ENCODE measurements at regions not wholly inside any gene's neighbourhood (a gene's known extent, or its start where the extent isn't known, plus 50 kb on each side); places are given as distances from the start of the nearest gene placed in this dataset.

- POLR2A ChIA-PET, result no interaction called here
- H3K4me3 ChIP-seq (ENCODE audit: control extremely low read depth in 1 of 5, extremely low read depth in 1 of 5, insufficient read depth in 1 of 5, low read depth in 2 of 5, low read length in 4 of 5), result no peak overlapping the region
- H3K36me3 ChIP-seq (replicated peaks in 1 of 2; ENCODE audit: control extremely low read depth in 1 of 2, control insufficient read depth in 1 of 2, extremely low read depth in 1 of 2, insufficient read depth in 2 of 2, low read length in 1 of 2), result no peaks in the 10 kb centered on the region
- TF ChIP-seq EZH2 (IDR thresholded peaks at IDR 0.05; ENCODE audit: borderline replicate concordance, insufficient read depth, low read depth, low read length, poor library complexity, severe bottlenecking) (no peak), CTCF (IDR thresholded peaks at IDR 0.05) (no peak)
- no peak overlapping the region for H3K9ac ChIP-seq (ENCODE audit: low read length)
- no peaks in the 10 kb centered on the region for H3K4me1 Mint-ChIP-seq
- CTCF ChIA-PET, result no interaction called here
- no peak overlapping the region for H3K27ac Mint-ChIP-seq
- H3K4me1 ChIP-seq (ENCODE audit: control insufficient read depth in 2 of 2, insufficient read depth in 2 of 2, low read length in 2 of 2), result no peaks in the 10 kb centered on the region
- peaks cover 0 to 5% (median 0%) of the 10 kb centered on the region in 3 donors for H3K9me3 ChIP-seq (ENCODE audit: control extremely low read depth in 1 of 3, control insufficient read depth in 2 of 3, insufficient read depth in 1 of 3, low read length in 2 of 3)
- ATAC-seq (ENCODE audit: low read depth), result no peak
- DNase-seq, result no peak
- H2AFZ ChIP-seq (ENCODE audit: insufficient read depth, low read depth, low read length, poor library complexity, severe bottlenecking), result no peak overlapping the region
- no peaks in the 10 kb centered on the region for H3K27me3 Mint-ChIP-seq
- H4K20me1 ChIP-seq (ENCODE audit: control insufficient read depth, insufficient read depth, low read length, poor library complexity, severe bottlenecking), result no peaks in the 10 kb centered on the region
- intact Hi-C loops (cut with micrococcal nuclease), result no loop called here
- H3K27ac ChIP-seq (ENCODE audit: low read length in 2 of 2), result no peak overlapping the region
- H3K4me3 Mint-ChIP-seq, result no peak overlapping the region
- H3K9me3 Mint-ChIP-seq (ENCODE audit: insufficient read depth), result peaks cover 4% of the 10 kb centered on the region
- no peaks in the 10 kb centered on the region for H3K27me3 ChIP-seq (replicated peaks in 1 of 4; ENCODE audit: control extremely low read depth in 1 of 4, control insufficient read depth in 3 of 4, insufficient read depth in 4 of 4, low read length in 3 of 4)
- no peaks in the 10 kb centered on the region for H3K79me2 ChIP-seq (ENCODE audit: control insufficient read depth, insufficient read depth, low read length)
- H3K4me2 ChIP-seq (replicated peaks; ENCODE audit: low read depth, low read length, poor library complexity, severe bottlenecking), result no peak overlapping the region
Observed at GRCh38 chr12:73531752-73532151, 1005.9 kb upstream of the ATXN7L3B start.

- no peak overlapping the region for H3K9ac ChIP-seq (ENCODE audit: low read length)
- no peak for DNase-seq
- no peaks in the 10 kb centered on the region for H3K27me3 ChIP-seq (replicated peaks in 1 of 4; ENCODE audit: control extremely low read depth in 1 of 4, control insufficient read depth in 3 of 4, insufficient read depth in 4 of 4, low read length in 3 of 4)
- H3K27ac ChIP-seq (ENCODE audit: low read length in 2 of 2), result no peak overlapping the region
- TF ChIP-seq CTCF (IDR thresholded peaks at IDR 0.05) (no peak), EZH2 (IDR thresholded peaks at IDR 0.05; ENCODE audit: borderline replicate concordance, insufficient read depth, low read depth, low read length, poor library complexity, severe bottlenecking) (no peak)
- ATAC-seq (ENCODE audit: low read depth), result no peak
- intact Hi-C loops (cut with micrococcal nuclease), result no loop called here
- no peaks in the 10 kb centered on the region for H3K4me1 ChIP-seq (ENCODE audit: control insufficient read depth in 2 of 2, insufficient read depth in 2 of 2, low read length in 2 of 2)
- H3K9me3 Mint-ChIP-seq (ENCODE audit: insufficient read depth), result peaks cover under 1% of the 10 kb centered on the region
- H3K4me2 ChIP-seq (replicated peaks; ENCODE audit: low read depth, low read length, poor library complexity, severe bottlenecking), result no peak overlapping the region
- POLR2A ChIA-PET, result no interaction called here
- no peak overlapping the region for H3K4me3 ChIP-seq (ENCODE audit: control extremely low read depth in 1 of 5, extremely low read depth in 1 of 5, insufficient read depth in 1 of 5, low read depth in 2 of 5, low read length in 4 of 5)
- H3K4me1 Mint-ChIP-seq, result no peaks in the 10 kb centered on the region
- no peak overlapping the region for H2AFZ ChIP-seq (ENCODE audit: insufficient read depth, low read depth, low read length, poor library complexity, severe bottlenecking)
- no peaks in the 10 kb centered on the region for H4K20me1 ChIP-seq (ENCODE audit: control insufficient read depth, insufficient read depth, low read length, poor library complexity, severe bottlenecking)
- no peak overlapping the region for H3K4me3 Mint-ChIP-seq
- CTCF ChIA-PET, result no interaction called here
- H3K9me3 ChIP-seq (ENCODE audit: control extremely low read depth in 1 of 3, control insufficient read depth in 2 of 3, insufficient read depth in 1 of 3, low read length in 2 of 3), result peaks cover 0 to 3% (median 0%) of the 10 kb centered on the region in 3 donors
- H3K79me2 ChIP-seq (ENCODE audit: control insufficient read depth, insufficient read depth, low read length), result no peaks in the 10 kb centered on the region
- H3K36me3 ChIP-seq (replicated peaks in 1 of 2; ENCODE audit: control extremely low read depth in 1 of 2, control insufficient read depth in 1 of 2, extremely low read depth in 1 of 2, insufficient read depth in 2 of 2, low read length in 1 of 2), result no peaks in the 10 kb centered on the region
- no peaks in the 10 kb centered on the region for H3K27me3 Mint-ChIP-seq
- no peak overlapping the region for H3K27ac Mint-ChIP-seq
Observed at GRCh38 chr12:73547421-73547820, 990.2 kb upstream of the ATXN7L3B start.

Data from B cell (primary cell).